ENCODE measurements at regions not wholly inside any gene's neighbourhood (a gene's known extent, or its start where the extent isn't known, plus 50 kb on each side); places are given as distances from the start of the nearest gene placed in this dataset.

GRCh38 chrX:125765347-125765746, 400.7 kb downstream of the DCAF12L2 start:
- TF ChIP-seq, protein P1, sequence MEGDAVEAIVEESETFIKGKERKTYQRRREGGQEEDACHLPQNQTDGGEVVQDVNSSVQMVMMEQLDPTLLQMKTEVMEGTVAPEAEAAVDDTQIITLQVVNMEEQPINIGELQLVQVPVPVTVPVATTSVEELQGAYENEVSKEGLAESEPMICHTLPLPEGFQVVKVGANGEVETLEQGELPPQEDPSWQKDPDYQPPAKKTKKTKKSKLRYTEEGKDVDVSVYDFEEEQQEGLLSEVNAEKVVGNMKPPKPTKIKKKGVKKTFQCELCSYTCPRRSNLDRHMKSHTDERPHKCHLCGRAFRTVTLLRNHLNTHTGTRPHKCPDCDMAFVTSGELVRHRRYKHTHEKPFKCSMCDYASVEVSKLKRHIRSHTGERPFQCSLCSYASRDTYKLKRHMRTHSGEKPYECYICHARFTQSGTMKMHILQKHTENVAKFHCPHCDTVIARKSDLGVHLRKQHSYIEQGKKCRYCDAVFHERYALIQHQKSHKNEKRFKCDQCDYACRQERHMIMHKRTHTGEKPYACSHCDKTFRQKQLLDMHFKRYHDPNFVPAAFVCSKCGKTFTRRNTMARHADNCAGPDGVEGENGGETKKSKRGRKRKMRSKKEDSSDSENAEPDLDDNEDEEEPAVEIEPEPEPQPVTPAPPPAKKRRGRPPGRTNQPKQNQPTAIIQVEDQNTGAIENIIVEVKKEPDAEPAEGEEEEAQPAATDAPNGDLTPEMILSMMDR (IDR thresholded peaks at IDR 0.05; ENCODE audit: low read depth, low read length, missing control alignments): no peak

DNA sequence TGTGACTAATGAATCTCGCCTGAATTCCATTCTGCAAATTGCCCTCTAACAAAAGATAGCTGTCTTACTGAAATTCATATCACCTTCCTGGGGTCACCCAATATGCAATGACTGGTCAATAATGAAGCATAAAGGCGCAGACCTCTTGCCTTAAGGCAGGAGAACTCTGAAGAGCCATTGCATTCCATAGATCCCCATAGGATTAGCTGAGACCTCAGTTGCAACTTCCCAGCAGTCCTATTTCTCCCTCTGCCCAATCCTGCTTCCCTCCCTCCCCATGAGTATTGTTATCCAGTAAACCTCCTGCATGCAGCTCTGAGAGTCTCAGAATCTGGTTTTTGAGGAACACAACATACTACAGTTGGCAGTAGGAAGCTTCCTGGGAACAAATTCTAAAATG, 396.5 kb downstream of the DCAF12L2 start:
- H3K4me3 ChIP-seq (ENCODE audit: low read depth, low read length): no peak overlapping the region
- TF ChIP-seq, protein P1 (IDR thresholded peaks at IDR 0.05; ENCODE audit: low read depth, low read length, missing control alignments): no peak
- no peak for DNase-seq (ENCODE audit: low read depth)

More at GRCh38 chrX:125765347-125765746, 400.7 kb downstream of the DCAF12L2 start:
- no peak for DNase-seq (ENCODE audit: low read depth)
- no peak overlapping the region for H3K4me3 ChIP-seq (ENCODE audit: low read depth, low read length)

- no peak for DNase-seq (ENCODE audit: low read depth)
- no peak overlapping the region for H3K4me3 ChIP-seq (ENCODE audit: low read depth, low read length)
- TF ChIP-seq, protein P1 (IDR thresholded peaks at IDR 0.05; ENCODE audit: low read depth, low read length, missing control alignments): no peak
Observed at GRCh38 chrX:125778261-125778660, 387.8 kb downstream of the DCAF12L2 start.

DNA sequence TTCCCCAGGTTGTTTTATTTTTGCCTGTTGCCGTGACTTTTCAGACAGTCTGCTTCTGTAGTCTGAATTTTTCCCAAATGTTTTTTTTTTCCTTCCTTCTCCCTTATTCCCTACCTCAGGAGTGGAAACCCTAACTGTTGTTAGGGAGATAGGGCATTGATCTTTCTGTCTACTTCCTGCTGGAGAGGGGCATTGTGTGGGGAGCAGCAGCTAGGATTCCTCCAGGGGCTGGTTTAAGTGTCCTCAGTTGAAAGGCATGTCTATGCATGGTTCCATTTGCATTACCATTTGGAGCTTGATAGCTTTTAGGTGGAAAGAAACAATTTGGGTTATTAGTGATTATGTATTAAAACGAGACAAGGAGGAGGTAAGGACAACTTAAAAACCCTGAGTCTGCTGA, 383.9 kb downstream of the DCAF12L2 start:
- TF ChIP-seq, protein P1 (IDR thresholded peaks at IDR 0.05; ENCODE audit: low read depth, low read length, missing control alignments): no peak
- no peak for DNase-seq (ENCODE audit: low read depth)
- H3K4me3 ChIP-seq (ENCODE audit: low read depth, low read length): no peak overlapping the region

DNA sequence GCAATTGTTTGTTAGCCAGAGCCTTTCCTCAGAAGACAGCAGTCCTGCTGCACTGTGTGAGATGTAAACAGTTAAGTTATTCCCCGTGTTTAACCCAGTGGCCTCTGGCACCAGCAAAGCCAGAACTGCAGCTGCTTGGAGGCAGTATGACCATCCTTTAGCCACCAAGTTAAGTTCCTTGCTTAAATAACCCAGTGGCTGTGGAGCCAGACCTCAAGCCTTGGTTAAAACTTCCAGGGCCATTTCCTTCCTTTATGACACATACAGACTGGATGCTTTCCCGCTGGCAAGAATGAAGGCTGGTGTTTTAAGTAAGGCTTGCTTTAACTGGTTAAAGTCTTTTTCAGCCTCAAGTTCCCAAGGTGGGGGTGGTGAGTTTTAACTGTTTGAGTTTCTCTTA, 379.8 kb downstream of the DCAF12L2 start:
- TF ChIP-seq, protein P1 (IDR thresholded peaks at IDR 0.05; ENCODE audit: low read depth, low read length, missing control alignments): no peak
- DNase-seq (ENCODE audit: low read depth): no peak
- no peak overlapping the region for H3K4me3 ChIP-seq (ENCODE audit: low read depth, low read length)

GRCh38 chrX:125791787-125792186, 374.3 kb downstream of the DCAF12L2 start:
- TF ChIP-seq, protein P1 (IDR thresholded peaks at IDR 0.05; ENCODE audit: low read depth, low read length, missing control alignments): no peak
- no peak for DNase-seq (ENCODE audit: low read depth)
- no peak overlapping the region for H3K4me3 ChIP-seq (ENCODE audit: low read depth, low read length)

DNA sequence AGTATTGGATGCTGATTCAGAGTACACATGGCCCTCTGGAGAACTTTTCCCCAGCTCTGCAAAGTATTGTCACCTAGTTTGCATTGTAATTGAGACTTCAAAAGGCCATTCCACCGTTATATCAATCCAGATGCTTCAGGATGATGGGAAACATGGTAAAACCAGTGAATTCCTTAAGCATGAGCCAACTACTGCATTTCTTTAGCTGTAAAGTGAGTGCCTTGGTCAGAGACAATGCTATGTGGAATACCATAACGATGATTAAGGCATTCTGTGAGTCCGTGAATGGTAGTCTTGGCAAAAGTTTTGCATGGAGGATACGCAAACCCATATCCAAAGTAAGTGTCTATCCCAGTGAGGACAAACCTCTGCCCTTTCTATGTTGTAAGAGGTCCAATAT, 355.2 kb downstream of the DCAF12L2 start:
- DNase-seq (ENCODE audit: low read depth): no peak
- TF ChIP-seq, protein P1 (IDR thresholded peaks at IDR 0.05; ENCODE audit: low read depth, low read length, missing control alignments): no peak
- no peak overlapping the region for H3K4me3 ChIP-seq (ENCODE audit: low read depth, low read length)
